Pancreas (tissue), 10 donors: ENCODE measurements at regions not wholly inside any gene's neighbourhood (a gene's known extent, or its start where the extent isn't known, plus 50 kb on each side); places are given as distances from the start of the nearest gene placed in this dataset.

Experiments
- ATAC-seq, 4 donors: fragments of 200-7000 bp; cut with Tn5 transposase; one replicate each; pipeline versions ENCODE4 v1.8.0 to v1.9.1; 2020; ENCODE audit warnings: mild to moderate bottlenecking in 4 of 4, moderate library complexity in 4 of 4
- DNase-seq, 6 donors: peaks; one replicate each; pipeline ENCODE4 v3.0.0-alpha.2; 2020
- FAIRE-seq: peaks from 2 replicates; lab custom pipeline; 2012; peaks lifted over from hg19 to GRCh38; lab: Jason Lieb, UNC
- H3K27ac ChIP-seq, 4 donors: fragments of 200-600 bp; sonication (generic); 1 replicate in 3 of 4; 2 replicates in 1 of 4; pipeline versions ENCODE4 v1.5.0 to v1.8.0; 2020
- H3K27me3 ChIP-seq, 4 donors: fragments of 200-600 bp; one replicate each; pipeline ENCODE4 v1.8.0; 2021
- H3K36me3 ChIP-seq, 3 donors: fragments of 200-600 bp; sonication (generic) in 1 of 3; one replicate each; pipeline versions ENCODE4 v1.5.0 to v1.8.0; 2020 to 2021
- H3K4me1 ChIP-seq, 3 donors: fragments of 200-600 bp; one replicate each; pipeline ENCODE4 v1.8.0; 2021
- H3K4me3 ChIP-seq, 4 donors: fragments of 200-600 bp; sonication (generic) in 2 of 4; one replicate each; pipeline versions ENCODE4 v1.5.0 to v1.8.0; 2020 to 2021
- H3K9me3 ChIP-seq, 4 donors: fragments of 200-600 bp; one replicate each; pipeline ENCODE4 v1.8.0; 2021
- CTCF ChIP-seq, 4 donors: fragments of 200-600 bp; sonication (generic) in 3 of 4; IDR thresholded peaks; one replicate each; pipeline versions ENCODE4 v1.5.0 to v1.8.0; 2021; ENCODE audit warnings: antibody characterized with exemption in 4 of 4
- WGBS, 2 donors: extraction: QIAGEN DNeasy Blood & Tissue Kit; methylation state at CpG; one replicate each; pipeline ENCODE4 v1.1.7; 2013; 5-methylcytosine and 5-hydroxymethylcytosine counted together
- intact Hi-C, 3 donors: fragments of 100-400 bp; cut with DNase I; formaldehyde crosslinking; loops; one replicate each; pipeline versions ENCODE4 v1.11.1 to v1.14.2; 2022
- donor health status: healthy with polysubstance abuse.
- donor health status: DM: no; HTN: no; CAD: no; lungs with moderate emphysema.
- donor health status: DM: no; HTN: no; CAD: no.
- donor health status: control.
- donor health status: control.
- donor health status: Bipolar disorder and iron deficiency.
- donor health status: DM: yes; HTN: yes; CAD: no.
- donor health status: DM: no; HTN: no; CAD: no.
- donor health status: DM: no; HTN: no; CAD: no.
- donor health status: DM: yes; HTN: yes; CAD: no.

GRCh38 chr10:129041916-129042315 is 425.1 kb upstream of the MGMT start:
- FAIRE-seq: no peak
- ATAC-seq: no peak

GRCh38 chr10:129042776-129043595 is 424.1 kb upstream of the MGMT start:
- no peak for TF ChIP-seq CTCF (IDR thresholded peaks at IDR 0.05)
- Histone ChIP-seq H3K27ac (no peak overlapping the region), H3K27me3 (peaks cover 0 to 10% (median 2%) of the 10 kb centered on the region in 4 donors), H3K4me1 (no peaks in the 10 kb centered on the region), H3K36me3 (no peaks in the 10 kb centered on the region), H3K4me3 (no peak overlapping the region), H3K9me3 (no peaks in the 10 kb centered on the region)
- ATAC-seq: no peak
- intact Hi-C loops: no loop called here
- WGBS, 2 donors: 63 to 74% methylated on average over 21 of the region's 21 CpGs
- no peak for DNase-seq
- FAIRE-seq: no peak

More at GRCh38 chr10:129041916-129042315, 425.1 kb upstream of the MGMT start:
- no peaks in the 10 kb centered on the region for H3K9me3 ChIP-seq
- DNase-seq: no peak
- H3K27me3 ChIP-seq: peaks cover 0 to 10% (median 2%) of the 10 kb centered on the region in 4 donors
- TF ChIP-seq CTCF (IDR thresholded peaks at IDR 0.05): no peak
- no peaks in the 10 kb centered on the region for H3K36me3 ChIP-seq
- H3K4me1 ChIP-seq: no peaks in the 10 kb centered on the region
- intact Hi-C loops: no loop called here
- no peak overlapping the region for H3K4me3 ChIP-seq
- no peak overlapping the region for H3K27ac ChIP-seq
- WGBS, 2 donors: 62 to 75% methylated on average over 9 of the region's 9 CpGs

- Histone ChIP-seq H3K27me3 (peaks cover 0 to 10% (median 2%) of the 10 kb centered on the region in 4 donors), H3K4me3 (no peak overlapping the region), H3K36me3 (no peaks in the 10 kb centered on the region), H3K9me3 (no peaks in the 10 kb centered on the region), H3K4me1 (no peaks in the 10 kb centered on the region), H3K27ac (no peak overlapping the region)
- FAIRE-seq: no peak
- intact Hi-C loops: no loop called here
- 73 to 79% methylated on average over 3 of the region's 3 CpGs for WGBS, 2 donors
- no peak for ATAC-seq
- no peak for TF ChIP-seq CTCF (IDR thresholded peaks at IDR 0.05)
- DNase-seq: no peak
Measured at GRCh38 chr10:129043691-129044090, 423.4 kb upstream of the MGMT start.

GRCh38 chr10:129045599-129045998 is 421.4 kb upstream of the MGMT start:
- TF ChIP-seq CTCF (IDR thresholded peaks at IDR 0.05): no peak
- Histone ChIP-seq H3K4me3 (no peak overlapping the region), H3K27ac (no peak overlapping the region), H3K36me3 (no peaks in the 10 kb centered on the region), H3K9me3 (no peaks in the 10 kb centered on the region), H3K27me3 (peaks cover 0 to 4% (median 2%) of the 10 kb centered on the region in 4 donors), H3K4me1 (no peaks in the 10 kb centered on the region)
- intact Hi-C loops: no loop called here
- DNase-seq (no peak), FAIRE-seq (no peak), ATAC-seq (no peak)
- 75 to 89% methylated on average over 17 of the region's 17 CpGs for whole genome bisulfite sequencing, 2 donors

GRCh38 chr10:129046065-129046681 is 420.9 kb upstream of the MGMT start:
- 77% methylated on average over 28 of the region's 28 CpGs for WGBS, 2 donors
- H3K4me1 ChIP-seq: no peaks in the 10 kb centered on the region
- H3K27ac ChIP-seq: no peak overlapping the region
- ATAC-seq (no peak), DNase-seq (no peak), FAIRE-seq (no peak)
- no peaks in the 10 kb centered on the region for H3K9me3 ChIP-seq
- H3K27me3 ChIP-seq: peaks cover 0 to 4% (median 2%) of the 10 kb centered on the region in 4 donors
- no peaks in the 10 kb centered on the region for H3K36me3 ChIP-seq
- no peak overlapping the region for H3K4me3 ChIP-seq
- intact Hi-C loops: no loop called here
- TF ChIP-seq CTCF (IDR thresholded peaks at IDR 0.05): no peak
